ENCODE measurements at regions not wholly inside any gene's neighbourhood (a gene's known extent, or its start where the extent isn't known, plus 50 kb on each side); places are given as distances from the start of the nearest gene placed in this dataset.

DNA sequence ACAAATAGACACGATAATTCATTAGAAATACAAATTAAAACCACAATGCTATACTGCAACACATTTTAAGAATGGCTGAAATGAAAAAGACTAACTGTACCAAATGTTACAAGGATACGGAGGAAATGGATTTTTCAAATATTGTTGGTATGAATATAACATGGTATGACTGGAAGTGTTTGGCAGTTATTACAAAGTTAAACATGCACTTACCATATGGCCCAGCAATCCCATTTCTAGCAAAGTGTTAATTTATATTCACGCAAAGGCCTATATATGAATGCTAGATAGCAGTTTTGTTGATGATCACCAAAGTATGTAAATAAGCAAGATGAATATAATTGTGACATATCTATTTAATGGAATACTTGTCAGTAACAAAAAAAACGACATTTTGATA lies 497.8 kb upstream of the FSIP2 start:
- H3K27ac ChIP-seq = no peak overlapping the region
- TF ChIP-seq, protein P1, sequence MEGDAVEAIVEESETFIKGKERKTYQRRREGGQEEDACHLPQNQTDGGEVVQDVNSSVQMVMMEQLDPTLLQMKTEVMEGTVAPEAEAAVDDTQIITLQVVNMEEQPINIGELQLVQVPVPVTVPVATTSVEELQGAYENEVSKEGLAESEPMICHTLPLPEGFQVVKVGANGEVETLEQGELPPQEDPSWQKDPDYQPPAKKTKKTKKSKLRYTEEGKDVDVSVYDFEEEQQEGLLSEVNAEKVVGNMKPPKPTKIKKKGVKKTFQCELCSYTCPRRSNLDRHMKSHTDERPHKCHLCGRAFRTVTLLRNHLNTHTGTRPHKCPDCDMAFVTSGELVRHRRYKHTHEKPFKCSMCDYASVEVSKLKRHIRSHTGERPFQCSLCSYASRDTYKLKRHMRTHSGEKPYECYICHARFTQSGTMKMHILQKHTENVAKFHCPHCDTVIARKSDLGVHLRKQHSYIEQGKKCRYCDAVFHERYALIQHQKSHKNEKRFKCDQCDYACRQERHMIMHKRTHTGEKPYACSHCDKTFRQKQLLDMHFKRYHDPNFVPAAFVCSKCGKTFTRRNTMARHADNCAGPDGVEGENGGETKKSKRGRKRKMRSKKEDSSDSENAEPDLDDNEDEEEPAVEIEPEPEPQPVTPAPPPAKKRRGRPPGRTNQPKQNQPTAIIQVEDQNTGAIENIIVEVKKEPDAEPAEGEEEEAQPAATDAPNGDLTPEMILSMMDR (IDR thresholded peaks at IDR 0.05) = no peak
- no peak for TF ChIP-seq POLR2A (IDR thresholded peaks at IDR 0.05)
- H3K27me3 ChIP-seq = no peaks in the 10 kb centered on the region
- no peak for DNase-seq
- H3K4me1 ChIP-seq = no peaks in the 10 kb centered on the region
- no peaks in the 10 kb centered on the region for H3K36me3 ChIP-seq
- intact Hi-C loops (cut with DNase I) = no loop called here
- WGBS, 2 donors = 71 to 79% methylated on average over 4 of the region's 4 CpGs
- H3K9me3 ChIP-seq = peaks cover 0 to 7% (median 0%) of the 10 kb centered on the region in 3 donors
- no peak overlapping the region for H3K4me3 ChIP-seq

DNA sequence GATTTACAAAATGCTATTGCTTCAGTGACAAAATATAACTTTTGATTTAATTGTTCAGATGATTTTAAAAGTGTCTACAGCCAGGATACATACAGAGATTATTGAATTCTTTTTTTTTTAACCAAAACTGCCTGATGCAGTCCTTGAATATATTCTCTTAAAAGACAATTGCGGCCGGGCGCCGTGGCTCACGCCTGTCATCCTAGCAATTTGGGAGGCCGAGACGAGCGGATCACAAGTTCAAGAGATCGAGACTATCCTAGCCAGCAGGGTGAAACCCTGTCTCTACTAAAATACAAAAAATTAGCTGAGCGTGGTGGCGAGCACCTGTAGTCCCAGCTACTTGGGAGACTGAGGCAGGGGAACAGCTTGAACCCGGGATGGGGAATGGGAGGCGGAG lies 497.0 kb upstream of the FSIP2 start:
- no peak for DNase-seq
- 75 to 81% methylated on average over 10 to 12 of the region's 13 CpGs for WGBS, 2 donors

DNA sequence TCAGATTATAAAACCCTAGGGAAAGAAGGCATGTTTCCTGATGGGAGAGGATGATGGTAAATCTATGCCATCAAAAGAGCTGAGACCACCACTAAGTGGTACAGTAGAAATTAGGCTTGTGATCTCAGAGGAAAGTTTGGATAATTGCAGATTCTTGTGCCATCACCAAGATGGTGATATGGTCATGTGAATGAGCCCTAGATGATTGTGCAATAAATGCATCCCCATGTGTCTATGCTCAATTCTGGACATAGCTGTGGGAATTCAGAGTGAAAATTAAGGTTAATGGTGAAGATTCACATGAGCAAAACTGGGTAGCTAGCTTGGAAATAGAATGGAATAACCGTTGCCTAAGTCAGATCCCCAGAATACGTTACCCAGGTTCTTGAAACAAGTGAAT lies 496.1 kb upstream of the FSIP2 start:
- WGBS, 2 donors = 63 to 81% methylated on average over 2 of the region's 2 CpGs
- intact Hi-C loops (cut with DNase I) = no loop called here

More for the DNA sequence above, 497.0 kb upstream of the FSIP2 start:
- no peaks in the 10 kb centered on the region for H3K36me3 ChIP-seq
- intact Hi-C loops (cut with DNase I) = no loop called here
- no peaks in the 10 kb centered on the region for H3K27me3 ChIP-seq
- H3K9me3 ChIP-seq = peaks cover 0 to 3% (median 0%) of the 10 kb centered on the region in 3 donors
- H3K4me3 ChIP-seq = no peak overlapping the region
- no peaks in the 10 kb centered on the region for H3K4me1 ChIP-seq
- TF ChIP-seq, protein P1 (IDR thresholded peaks at IDR 0.05) = no peak
- no peak for TF ChIP-seq POLR2A (IDR thresholded peaks at IDR 0.05)
- H3K27ac ChIP-seq = no peak overlapping the region

DNA sequence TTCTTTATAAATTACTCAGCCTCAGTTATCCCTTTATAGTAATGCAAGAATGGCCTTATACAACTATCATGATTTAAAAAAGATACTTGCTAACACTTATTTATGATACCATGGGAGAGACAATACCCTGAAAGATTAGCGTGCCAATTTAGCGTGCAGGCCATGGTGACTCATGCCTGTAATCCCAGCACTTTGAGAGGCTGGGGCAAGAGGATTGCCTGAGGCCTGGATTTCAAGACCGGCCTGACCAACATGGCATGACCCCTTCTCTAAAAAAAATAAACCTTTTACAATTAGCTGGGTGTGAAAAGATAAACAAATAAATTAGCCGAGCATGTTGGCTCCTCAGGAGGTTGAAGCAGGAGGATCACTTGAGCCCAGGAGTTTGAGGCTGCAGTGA lies 493.4 kb upstream of the FSIP2 start:
- WGBS, 2 donors = 64 to 75% methylated on average over 4 of the region's 4 CpGs
- Histone ChIP-seq H3K36me3 (no peaks in the 10 kb centered on the region), H3K9me3 (peaks cover 0 to 3% (median 0%) of the 10 kb centered on the region in 3 donors), H3K27me3 (no peaks in the 10 kb centered on the region), H3K4me3 (no peak overlapping the region), H3K27ac (no peak overlapping the region), H3K4me1 (no peaks in the 10 kb centered on the region)
- TF ChIP-seq POLR2A (IDR thresholded peaks at IDR 0.05) = no peak
- TF ChIP-seq, protein P1 (IDR thresholded peaks at IDR 0.05) = no peak
- intact Hi-C loops (cut with DNase I) = no loop called here
- DNase-seq = no peak

More for the DNA sequence above, 496.1 kb upstream of the FSIP2 start:
- no peak for DNase-seq
- H3K4me1 ChIP-seq = no peaks in the 10 kb centered on the region
- H3K9me3 ChIP-seq = peaks cover 0 to 3% (median 0%) of the 10 kb centered on the region in 3 donors
- H3K4me3 ChIP-seq = no peak overlapping the region
- H3K36me3 ChIP-seq = no peaks in the 10 kb centered on the region
- TF ChIP-seq, protein P1 (IDR thresholded peaks at IDR 0.05) = no peak
- no peak for TF ChIP-seq POLR2A (IDR thresholded peaks at IDR 0.05)
- no peaks in the 10 kb centered on the region for H3K27me3 ChIP-seq
- H3K27ac ChIP-seq = no peak overlapping the region

DNA sequence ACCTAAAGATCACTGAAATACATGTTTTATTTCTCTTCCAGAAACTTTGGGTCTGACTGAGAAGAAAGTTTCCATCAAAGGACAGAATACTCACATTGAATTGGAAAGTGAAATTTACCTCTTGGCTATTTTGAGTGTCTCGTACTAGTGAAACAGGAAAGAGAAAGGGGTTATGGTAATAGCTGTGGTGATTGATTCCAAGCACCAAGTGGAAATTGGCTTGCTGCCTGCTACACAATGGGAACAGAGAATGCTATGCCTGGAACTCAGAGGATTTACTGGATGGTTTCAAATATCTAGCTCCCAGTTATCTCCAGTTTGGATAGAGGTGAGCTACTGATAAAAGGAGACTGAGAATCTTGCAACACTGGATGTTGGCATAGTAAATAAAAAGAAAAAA lies 492.8 kb upstream of the FSIP2 start:
- no peak overlapping the region for H3K4me3 ChIP-seq
- intact Hi-C loops (cut with DNase I) = no loop called here
- no peaks in the 10 kb centered on the region for H3K27me3 ChIP-seq
- H3K36me3 ChIP-seq = no peaks in the 10 kb centered on the region
- TF ChIP-seq POLR2A (IDR thresholded peaks at IDR 0.05) = no peak
- TF ChIP-seq, protein P1 (IDR thresholded peaks at IDR 0.05) = no peak
- WGBS, 2 donors = 38 to 64% methylated on average over 1 of the region's 1 CpG
- no peak overlapping the region for H3K27ac ChIP-seq
- no peaks in the 10 kb centered on the region for H3K4me1 ChIP-seq
- DNase-seq = no peak
- H3K9me3 ChIP-seq = peaks cover 0 to 3% (median 0%) of the 10 kb centered on the region in 3 donors

Measured in esophagus squamous epithelium (tissue), 5 donors.